ENCODE measurements at regions not wholly inside any gene's neighbourhood (a gene's known extent, or its start where the extent isn't known, plus 50 kb on each side); places are given as distances from the start of the nearest gene placed in this dataset.
A peak's percentile ranks its signal among the peaks of the same experiment; 100 is the strongest.

- TF ChIP-seq ZFX (IDR thresholded peaks at IDR 0.05), result no peak
- TF ChIP-seq CTCF (conservative IDR thresholded peaks at IDR 0.05), result peak; percentile 82
These were observed 280.4 kb downstream of the MEF2C start for GRCh38 chr5:88602584-88602983.
